GM19351 (cell line): ENCODE measurements at regions not wholly inside any gene's neighbourhood (a gene's known extent, or its start where the extent isn't known, plus 50 kb on each side); places are given as distances from the start of the nearest gene placed in this dataset.
A peak's percentile ranks its signal among the peaks of the same experiment; 100 is the strongest.
"Not testable (repeated sequence)": the region's sequence is repeated elsewhere in the genome, so short reads cannot be mapped to it uniquely, and the experiment has no call there.

Experiments
- ATAC-seq: cut with Tn5 transposase; IDR thresholded peaks from one replicate; pipeline ENCODE4 v1.9.1; 2021; ENCODE audit warnings: mild to moderate bottlenecking, moderate library complexity; ENCODE audit not compliant: unreplicated experiment

DNA sequence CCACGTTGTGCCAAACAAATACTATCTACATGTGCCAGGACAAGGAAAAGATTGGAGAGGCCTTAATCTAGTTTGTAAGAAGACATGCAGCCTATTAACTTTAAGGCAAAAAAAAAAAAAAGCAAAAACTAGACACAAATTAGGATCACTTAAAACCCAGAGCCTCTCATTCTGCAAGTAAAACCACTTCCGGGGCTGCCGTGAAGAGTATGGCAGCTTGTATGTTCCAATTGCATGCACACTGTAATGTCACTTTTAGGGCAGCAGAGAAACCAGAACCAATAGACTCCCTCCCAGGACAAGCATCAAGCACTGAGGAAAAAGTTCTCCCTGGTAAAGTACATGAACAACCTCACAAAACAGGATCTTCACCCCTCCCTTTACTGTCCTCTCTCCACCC lies 70.6 kb downstream of the RSL24D1 start:
- ATAC-seq = peak; percentile 60

DNA sequence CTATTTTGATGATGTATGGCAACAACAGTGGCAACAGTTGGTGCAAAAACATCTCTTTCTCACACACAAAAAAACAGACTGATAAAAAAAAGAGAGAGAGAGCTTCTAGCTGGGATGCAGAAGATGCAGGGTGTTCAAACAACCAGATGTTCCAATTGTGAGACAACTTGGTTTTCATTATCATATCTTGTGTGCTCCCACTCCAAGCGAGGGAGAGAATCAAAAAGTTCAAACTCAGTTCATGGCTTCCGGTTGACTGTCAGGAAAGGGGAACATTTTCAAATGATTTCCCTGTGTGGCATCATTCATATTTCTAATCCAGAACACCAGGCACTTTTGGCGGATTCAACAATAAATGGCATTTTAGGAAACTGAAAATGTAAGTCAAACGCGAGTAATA lies 72.1 kb downstream of the RSL24D1 start:
- ATAC-seq = no peak

DNA sequence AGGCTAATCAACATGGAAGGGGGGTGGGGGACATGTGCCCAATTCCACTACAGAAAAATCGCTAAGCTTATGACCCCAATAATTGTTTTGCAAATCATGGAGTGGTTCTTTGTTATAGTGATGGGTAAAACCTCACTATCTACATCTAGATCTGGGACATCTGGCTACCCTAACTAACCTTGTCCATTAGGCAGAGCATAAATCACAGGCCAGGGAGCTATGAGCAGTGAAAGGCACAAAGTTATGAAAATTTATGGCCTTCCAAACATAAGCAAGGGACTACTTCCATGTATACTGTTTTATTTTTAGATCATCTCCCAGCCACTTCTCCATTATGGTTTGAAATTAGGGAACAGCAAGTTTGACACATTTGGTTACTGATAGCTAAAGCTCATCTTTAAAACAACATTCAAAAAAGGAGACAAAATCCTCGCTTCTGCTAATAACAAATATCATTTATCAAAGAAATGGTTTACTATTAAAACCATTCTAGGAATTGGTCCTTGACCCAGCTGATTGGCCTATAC lies 78.3 kb downstream of the RSL24D1 start:
- ATAC-seq = no peak

DNA sequence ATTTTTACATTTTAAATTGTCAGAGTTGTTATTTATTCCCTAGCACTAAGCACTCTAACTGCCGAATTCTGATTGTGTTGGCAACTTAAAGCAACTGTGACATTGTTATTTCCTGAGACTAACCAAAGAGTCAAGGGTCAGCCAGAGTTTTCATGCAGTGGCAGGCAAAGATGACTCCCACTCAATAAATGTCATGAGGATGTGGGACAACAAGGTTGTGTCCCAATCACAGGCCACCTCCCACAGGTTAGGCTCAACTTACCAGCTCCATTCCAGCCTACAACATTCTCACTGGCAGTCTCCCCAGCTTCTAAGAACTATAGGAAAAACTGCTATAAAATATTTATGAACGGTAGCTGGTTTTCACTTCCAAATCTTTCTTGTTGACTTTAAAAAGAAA lies 80.1 kb downstream of the RSL24D1 start:
- ATAC-seq = no peak

DNA sequence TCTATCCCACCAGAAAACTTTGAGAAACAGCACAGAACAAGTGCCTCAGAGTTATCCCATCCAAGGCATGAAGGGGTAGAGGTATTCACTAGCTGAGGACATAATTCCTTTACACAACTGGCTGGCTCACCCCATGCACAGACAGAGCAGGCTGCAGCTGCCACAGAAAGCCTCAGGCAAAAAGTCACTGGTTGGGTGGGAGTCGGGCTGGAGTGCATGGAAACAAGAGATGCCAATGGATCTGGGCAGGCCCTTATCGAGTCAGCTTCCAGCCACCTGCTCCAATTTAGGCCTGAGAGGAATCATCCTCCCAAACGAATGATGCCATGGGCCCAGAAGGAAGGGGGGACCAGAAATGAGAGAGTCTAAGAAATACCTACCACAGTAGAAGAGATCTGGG lies 83.0 kb downstream of the RSL24D1 start:
- ATAC-seq = no peak

DNA sequence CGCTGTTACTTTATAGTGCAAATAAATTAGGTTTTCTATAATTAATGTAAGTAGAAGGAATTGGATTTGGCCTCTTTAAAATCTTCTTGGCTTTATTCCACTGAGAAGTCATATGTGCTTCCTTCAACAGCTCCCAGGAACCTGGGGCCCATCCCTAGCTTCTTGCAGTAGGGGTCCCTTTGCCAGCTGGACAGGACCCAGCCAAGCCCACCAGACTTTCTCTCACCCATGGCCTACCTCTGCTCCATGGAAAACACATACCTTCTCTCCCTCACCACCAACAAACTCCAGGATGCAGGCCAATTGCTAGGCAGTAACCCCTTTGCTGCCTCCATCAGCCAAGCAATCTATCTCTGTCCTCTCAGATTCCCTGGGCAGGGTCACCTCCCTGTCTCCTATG lies 84.0 kb downstream of the RSL24D1 start:
- ATAC-seq = no peak

DNA sequence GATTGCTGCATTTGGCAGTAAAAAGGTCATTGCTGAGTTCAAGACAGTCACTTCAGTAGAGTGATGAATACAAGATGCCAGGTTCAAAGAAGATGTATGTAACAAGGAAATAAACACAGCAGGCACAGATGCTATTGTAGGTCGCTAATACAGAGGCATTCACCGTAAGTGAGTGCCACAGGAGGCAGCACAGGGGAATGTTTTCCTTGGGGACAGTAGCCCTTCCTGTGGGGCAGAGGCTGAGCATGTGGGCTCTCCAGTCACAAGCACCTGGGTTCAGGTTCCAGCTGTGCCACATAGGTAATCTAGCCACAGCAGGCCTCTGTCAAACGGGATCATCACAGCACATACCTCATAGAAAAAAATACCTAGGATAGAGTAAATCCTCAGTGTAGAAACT lies 86.3 kb downstream of the RSL24D1 start:
- ATAC-seq = no peak

DNA sequence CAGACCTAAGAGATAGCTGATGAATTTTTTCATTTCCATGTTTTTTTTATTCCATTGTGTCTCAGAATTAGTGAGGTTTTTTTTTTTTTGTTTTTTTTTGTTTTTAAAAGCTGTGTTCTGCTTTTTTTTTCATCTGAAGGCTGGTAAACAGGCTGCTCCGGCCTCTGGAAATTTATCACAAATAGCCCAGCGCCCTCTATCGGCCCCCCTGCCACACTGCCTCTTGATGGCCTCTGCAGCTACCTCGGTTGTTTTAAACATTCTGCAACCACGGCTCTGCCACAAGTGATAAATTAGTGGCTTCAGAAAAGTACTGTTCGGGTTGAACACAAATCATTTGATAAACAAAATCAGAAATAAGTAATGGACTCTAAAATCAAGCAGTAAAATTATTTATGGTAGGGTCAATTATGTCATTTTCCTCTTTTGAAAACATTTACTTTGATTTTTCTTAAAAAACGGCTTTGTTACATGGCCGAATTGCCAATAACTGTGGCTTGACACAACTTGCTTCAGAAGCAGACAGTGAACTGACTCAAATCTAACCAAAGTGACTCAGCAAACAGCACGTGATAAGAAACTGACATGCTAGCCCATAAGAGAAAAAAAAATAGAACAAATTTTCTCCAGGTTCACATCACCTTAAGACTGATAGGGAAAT lies 87.8 kb downstream of the RSL24D1 start:
- ATAC-seq = peak; percentile 82

DNA sequence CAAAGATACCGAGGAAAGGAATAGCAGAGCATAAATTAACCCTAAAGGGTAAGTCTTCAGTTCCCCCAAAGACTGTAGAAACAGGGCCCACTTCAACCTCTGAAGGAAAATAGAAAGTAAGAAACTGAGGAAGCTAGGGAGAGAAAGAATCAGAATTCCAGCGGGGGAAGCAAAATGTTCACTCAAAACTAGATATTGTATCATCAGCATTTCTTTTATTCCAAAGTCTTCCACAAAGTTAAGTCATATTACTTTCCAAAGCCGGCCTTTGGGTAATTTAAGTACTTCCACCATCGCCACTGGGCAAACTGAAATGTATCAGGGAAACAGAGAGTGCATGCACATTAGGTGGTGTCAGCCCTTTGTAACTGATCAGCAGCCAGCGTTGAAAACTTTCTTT lies 88.3 kb downstream of the RSL24D1 start:
- ATAC-seq = no peak

DNA sequence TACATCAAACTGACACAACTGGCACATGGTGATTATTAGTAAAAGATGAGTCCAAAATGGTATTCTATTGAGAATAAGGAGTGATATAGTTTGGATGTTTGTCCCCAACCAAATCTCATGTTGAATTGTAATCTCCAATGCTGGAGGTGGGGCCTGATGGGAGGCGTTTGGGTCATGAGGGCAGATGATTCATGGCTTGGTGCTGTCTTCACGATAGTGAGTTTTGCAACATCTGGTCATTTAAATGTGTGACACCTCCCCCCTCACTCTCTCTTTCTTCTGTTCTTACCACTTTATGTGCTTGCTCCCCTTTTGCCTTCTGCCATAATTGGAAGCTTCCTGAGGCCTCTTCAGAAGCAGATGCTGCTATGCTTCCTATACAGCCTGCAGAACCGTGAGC lies 90.6 kb downstream of the RSL24D1 start:
- ATAC-seq = no peak

DNA sequence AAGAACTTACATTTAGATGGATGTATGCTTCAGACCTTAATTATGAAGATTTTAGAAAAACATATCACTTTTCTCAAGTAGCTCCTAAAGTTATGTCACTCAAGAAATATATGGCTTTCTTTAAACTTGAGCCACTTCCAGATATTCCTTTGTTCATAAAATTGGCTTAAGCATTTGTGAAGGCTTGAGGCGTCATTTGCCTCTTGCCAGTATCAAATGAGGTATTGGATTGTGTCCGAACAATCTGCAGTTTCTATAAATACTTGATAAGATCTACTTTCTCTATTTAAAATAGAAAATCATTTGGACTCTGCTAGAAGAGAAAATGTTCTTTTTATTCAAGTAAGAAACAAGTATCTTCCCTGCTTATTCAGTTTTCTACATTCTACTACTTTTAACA lies 102.6 kb downstream of the RSL24D1 start:
- no peak for ATAC-seq

DNA sequence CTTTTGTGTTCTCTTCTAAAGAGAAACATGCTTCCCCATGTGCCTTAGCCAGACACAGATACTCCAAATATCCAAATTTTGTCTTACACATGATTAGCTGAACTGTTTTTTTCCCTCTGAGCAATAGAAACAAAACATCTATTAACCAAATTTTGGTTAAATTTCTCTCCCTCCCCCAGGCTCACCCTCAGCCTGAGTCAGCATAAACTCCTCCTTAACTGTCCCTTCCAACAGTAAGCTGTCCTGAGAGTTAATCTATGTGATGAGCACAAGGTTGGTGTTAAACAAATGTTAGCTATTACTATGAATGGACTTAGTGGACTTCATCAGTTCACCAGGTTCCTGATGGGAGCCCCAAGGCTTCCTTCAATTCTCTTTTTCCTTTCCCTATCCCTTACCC lies 108.5 kb downstream of the RSL24D1 start:
- no peak for ATAC-seq

DNA sequence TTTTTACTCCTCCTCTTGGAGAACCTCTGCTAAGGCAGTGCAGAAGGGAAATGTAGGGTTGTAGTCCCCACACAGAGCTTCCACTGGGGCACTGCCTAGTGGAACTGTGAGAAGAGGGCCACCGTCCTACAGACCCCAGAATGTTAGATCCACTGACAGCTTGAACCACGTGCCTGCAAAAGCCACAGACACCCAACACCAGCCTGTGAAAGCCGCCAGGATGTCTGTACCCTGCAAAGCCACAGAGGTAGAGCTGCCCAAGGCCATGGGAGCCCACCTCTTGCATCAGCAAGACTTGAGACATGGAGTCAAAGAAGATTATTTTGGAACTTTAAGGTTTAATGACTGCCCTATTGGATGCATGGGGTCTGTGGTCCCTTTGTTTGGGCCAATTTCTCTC lies 112.1 kb downstream of the RSL24D1 start:
- no peak for ATAC-seq

DNA sequence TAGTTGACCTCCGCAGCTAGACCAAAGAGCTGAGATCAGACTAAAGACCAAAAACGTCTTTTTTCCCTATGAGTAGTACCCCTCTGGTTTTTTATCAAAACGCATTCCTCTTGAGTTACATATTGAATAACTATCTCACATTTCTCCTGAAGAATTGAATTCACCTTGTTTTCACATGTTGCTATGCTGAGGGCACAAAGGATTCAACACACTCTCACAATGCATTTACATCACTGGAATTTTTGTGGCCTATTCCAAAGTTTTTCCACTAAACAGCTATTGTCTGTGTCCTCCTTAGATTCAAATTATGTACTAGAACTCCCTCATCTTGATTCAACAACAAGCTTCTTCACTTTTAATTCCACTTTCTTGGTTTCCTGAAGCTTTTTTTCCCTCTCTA lies 112.5 kb downstream of the RSL24D1 start:
- no peak for ATAC-seq

DNA sequence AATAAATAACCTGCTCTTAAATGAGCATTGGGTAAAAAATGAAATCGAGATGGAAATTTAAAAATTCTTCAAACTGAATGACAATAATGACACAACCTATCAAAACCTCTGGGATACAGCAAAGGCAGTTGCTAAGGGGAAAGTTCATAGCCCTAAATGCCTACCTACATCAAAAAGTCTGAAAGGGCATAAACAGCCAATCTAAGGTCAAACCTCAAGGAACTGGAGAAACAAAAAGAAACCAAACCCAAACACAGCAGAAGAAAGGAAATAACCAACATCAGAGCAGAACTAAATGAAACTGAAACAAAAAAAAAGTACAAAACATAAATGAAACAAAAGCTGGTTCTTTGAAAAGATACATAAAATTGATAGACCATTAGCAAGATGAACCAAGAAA lies 119.7 kb downstream of the RSL24D1 start:
- ATAC-seq = not testable (repeated sequence)

DNA sequence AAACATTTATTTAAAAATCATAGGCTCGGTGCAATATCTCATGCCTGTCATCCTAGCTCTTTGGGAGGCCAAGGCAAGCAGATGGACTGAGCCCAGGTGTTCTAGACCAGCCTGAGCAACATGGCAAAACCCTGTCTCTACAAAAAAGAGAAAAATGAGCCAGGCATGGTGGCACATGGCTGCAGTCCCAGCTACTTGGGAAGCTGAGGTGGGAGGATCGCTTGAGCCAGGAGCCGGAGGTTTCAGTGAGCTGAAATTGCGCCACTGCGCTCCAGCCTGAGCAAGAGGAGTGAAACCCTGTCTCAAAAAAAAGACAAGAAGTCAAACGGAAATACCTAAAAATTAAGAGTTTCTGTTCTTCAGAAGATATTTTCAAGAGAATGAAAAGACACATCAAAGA lies 122.3 kb downstream of the RSL24D1 start:
- ATAC-seq = no peak

DNA sequence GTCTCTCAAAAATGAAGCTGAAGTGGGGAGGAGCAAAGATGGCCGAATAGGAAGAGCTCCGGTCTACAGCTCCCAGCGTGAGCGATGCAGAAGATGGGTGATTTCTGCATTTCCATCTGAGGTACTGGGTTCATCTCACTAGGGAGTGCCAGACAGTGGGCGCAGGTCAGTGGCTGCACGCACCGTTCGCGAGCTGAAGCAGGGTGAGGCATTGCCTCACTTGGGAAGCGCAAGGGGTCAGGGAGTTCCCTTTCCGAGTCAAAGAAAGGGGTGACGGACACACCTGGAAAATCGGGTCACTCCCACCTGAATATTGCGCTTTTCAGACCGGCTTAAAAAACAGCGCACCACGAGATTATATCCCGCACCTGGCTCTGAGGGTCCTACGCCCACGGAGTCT lies 132.8 kb downstream of the RSL24D1 start:
- ATAC-seq = not testable (repeated sequence)

DNA sequence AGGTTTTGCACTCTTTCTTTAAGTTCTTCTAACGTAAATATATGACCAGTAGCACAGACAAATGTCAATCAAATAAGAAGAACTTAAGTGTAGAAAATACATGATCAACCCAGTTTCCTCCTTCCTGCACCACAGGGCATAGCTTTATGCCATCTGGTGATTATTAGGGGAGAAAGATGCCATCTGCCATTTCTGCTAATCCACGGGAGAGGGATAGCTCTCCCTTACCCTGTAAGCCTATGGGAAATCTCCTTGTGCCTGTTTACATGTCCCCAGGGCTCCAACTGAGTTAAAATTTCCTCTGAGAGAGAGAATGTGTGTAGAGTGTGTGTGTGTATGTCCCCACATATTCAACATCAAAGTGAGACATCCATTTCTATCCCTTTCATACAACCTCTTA lies 135.9 kb downstream of the RSL24D1 start:
- ATAC-seq = no peak

DNA sequence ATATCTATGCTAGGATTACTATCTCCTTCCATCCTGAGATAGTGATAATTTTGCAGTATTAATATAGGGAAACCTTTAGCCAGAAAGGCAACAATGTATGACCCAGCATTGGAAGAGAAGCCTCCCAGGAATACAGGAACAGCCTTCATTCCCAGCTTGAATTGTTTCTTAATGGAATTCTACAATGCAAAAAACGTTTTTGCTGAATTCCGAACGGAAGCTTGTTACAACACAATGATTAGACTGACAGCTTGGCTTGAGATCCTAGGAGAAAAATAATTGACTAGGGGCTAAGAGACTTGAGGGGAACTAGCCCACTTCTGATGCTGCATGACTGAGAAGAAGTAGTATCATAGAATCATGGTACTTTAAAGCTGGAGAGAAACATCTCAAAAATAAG lies 140.2 kb downstream of the RSL24D1 start:
- ATAC-seq = no peak

DNA sequence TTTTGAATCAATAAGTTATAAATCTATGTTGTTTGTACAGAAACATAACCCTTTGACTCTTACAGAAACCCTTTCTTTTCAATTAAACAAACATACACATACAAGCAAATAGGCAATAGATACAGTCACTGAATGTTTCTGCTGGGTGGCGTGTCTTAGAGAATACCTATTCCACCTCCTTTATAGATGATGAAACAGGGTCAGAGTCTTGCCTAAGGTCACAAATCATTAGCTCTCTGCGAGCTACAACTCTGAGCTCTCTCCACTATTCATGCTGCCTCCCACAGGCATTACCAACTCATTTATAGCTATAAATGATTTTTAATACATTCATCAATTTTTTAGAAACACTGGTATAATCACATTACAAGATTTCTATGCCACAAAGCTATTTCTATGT lies 152.6 kb downstream of the RSL24D1 start:
- ATAC-seq = no peak

DNA sequence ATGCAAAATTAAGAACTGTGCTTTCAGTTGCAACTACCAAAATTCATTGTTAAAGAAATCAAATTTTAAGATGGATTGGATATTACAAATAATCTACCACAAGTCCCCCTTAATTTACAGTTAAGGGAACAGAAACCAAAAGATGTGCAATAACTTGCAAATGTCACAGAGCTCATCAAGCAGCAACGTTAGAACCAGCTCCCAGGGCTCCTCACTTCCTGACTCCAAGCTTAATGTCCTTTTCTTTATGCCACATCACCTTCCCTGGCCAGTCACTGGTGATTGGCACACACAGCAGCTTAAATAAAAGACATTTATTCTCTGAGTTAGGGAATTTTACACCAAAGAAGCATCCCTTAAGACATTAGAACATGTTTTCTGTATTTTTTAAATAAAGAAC lies 159.7 kb downstream of the RSL24D1 start:
- ATAC-seq = no peak

DNA sequence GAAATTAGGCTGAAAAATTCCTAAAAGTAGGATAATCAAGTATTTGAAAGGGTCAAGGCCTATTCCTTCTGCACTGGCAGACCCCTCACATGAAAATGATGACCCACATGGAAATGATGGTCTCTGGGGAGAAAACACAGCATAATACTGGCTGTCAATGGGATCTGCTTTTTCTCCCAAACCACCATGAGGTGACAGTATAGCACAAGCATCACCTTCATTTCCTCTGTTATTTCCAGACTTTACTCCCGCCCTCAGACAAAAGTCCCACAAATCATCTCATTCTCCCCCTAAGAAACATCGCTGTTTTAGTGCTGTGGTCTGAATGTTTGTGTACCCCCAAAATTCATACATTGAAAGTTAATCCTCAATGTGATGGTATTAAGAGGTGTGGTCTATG lies 161.0 kb downstream of the RSL24D1 start:
- ATAC-seq = no peak

DNA sequence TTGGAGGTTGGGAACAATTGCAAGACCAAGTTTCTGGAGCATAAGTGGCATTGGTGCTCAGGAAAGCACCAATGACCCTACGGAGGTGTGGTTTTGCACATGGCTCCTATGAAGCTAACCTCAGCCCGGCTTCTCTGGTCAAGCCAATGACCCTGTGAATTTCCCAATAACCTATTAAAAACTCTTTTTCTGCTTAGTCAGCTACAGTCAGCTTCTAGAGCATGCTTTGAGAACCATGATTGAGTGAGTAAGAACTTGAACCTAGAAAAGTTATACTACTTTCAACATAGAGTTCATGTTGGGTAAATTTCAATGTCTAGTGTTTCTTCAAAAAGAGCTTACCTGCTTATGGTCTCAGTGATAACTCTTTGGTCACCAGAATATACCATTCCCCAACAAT lies 163.2 kb downstream of the RSL24D1 start:
- no peak for ATAC-seq
